HG02884 (cell line): ENCODE measurements at regions not wholly inside any gene's neighbourhood (a gene's known extent, or its start where the extent isn't known, plus 50 kb on each side); places are given as distances from the start of the nearest gene placed in this dataset.

ENCODE experiments used
- ATAC-seq: cut with Tn5 transposase; IDR thresholded peaks from one replicate; pipeline ENCODE4 v1.9.1; 2021; ENCODE audit warnings: mild to moderate bottlenecking, moderate library complexity; ENCODE audit not compliant: unreplicated experiment

DNA sequence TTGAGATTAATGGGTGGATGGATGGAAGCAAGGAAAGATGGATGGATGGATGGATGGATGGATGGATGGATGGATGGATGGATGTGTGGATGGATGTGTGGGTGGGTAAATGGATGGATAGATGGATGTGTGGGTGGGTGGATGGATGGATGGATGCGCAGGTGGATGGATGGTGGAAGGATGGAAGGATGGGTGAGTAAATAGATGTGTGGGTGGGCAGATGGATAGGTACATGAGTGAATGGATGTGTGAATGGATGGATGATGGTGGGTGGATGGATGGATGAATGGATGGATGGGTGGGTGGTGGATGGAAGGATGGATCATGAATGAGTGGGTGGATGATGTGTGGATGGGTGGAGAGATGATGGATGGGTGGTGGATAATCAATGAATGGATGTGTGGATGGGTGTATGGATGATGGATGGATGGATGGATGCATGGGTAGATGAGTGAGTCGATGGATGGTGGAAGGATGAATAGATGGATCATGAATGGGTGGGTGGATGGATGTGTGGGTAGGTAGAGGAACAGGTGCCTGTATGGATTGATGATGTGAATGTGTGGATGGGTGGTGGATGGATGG, 375.2 kb downstream of the BRD1 start:
- no peak for ATAC-seq

DNA sequence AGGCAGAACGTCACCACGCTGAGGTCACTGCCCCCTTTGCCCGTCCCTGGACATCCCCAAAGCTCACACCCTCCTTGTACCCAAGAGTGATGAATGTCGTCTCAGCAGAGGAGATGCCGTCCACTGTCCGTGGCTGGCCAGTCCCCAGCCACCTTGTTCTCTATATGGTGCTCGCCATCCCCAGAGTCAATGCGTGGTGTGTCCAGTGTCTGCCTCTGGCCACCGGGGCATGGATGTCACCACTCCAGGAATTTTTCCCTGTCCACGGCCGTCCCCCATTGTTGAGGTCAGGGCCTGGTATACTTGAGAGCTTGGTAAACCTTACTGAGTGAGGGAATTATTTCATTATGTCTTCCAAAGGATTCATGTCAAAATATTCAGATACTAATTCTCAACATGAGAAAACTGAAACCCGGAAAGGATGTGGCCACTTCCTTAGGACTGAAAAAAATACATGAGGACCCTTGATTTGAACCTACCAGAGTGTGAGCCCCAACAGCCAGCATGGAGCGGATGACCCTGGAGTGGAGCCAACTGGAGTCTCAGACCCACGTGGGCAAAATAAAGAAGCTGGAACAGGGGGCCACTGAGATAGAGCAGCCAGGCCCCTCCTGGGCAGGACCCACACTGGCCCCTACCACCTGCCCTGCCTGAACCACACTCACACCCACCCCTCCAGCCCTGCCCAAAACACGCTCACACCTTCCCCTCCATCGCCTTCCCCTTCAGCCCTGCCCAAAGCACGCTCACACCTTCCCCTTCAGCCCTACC, 376.4 kb downstream of the BRD1 start:
- no peak for ATAC-seq

DNA sequence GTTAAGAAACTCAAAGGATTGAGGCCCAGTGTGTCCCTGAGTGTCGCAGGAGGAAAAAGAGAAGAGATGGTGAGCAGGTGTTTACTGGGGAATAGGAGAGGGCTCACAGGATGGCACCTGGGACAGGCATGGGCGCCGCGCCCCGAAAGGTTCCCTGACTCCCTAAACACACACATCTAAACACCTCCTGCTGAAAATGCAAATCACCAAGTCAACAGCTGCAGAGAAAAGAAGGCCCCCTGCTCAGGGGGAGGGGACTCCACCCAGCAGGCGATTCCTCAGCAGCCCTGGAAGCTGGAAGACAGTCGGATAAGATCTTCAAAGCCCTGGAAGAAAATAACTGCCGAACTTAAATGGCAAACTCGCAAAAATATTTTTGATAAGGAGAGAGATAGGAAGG, 377.2 kb downstream of the BRD1 start:
- no peak for ATAC-seq

DNA sequence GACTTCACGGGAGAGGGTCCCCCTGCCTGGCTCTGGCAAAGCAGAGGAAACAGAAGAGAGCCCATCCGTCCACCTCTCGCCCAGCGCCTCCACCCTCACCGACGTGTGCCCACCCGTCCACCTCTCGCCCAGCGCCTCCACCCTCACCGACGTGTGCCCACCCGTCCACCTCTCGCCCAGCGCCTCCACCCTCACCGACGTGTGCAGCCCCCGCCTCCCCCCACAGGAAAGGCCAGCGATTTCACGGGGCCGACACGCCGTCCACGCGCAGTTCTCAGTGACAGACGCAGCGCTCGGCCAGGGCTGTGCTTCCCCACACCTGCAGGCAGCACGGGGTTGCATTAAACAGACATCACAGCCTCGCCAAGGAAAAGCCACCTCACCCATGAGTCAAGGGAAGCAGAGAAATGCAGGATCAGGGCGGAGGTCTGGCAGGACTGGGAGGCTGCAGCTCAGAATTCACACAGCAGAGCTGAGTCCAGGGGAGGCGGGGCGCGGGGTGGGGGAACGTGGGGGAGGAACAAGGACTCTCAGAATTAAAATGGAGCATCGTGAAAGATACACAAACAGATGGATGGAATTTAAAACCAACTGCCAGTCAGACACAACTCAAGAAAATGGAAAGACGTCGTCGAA, 377.7 kb downstream of the BRD1 start:
- no peak for ATAC-seq

DNA sequence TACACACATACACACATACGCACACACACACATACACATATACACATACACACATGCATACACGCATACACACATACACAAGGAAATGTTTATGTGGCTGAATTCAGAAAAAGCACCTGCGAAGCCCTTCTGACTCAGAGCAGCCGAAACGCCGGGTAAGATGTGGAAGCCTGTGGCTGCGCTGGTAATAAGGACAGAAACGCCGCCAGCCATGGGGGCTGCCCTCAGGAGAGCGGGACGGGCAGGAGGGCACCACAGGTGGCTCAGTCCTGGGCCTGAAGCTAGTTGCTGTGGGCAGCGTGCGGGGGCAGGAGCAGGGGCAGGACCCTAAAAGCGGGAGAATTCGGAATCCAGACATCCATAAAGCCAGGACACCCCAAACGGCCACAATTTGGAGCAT, 378.3 kb downstream of the BRD1 start:
- no peak for ATAC-seq

DNA sequence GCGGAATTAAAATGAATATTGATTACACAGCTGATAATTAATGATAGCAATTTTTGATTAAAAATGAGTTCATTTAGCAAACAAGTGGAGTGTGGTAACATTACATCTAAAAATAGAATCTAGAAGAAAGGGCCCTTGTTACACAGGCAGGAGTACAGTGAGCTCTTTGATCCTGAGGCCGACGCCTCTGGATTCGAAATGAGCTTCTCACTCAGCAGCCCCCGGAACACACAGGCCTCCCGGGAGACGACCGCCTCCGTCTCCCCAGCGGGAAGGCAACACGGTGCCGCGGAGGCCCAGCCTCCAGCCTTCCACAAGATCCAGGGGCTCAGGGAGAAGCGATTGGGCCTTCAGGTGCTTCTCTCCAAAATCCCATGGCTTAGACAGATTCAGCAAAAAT, 379.1 kb downstream of the BRD1 start:
- ATAC-seq = no peak

DNA sequence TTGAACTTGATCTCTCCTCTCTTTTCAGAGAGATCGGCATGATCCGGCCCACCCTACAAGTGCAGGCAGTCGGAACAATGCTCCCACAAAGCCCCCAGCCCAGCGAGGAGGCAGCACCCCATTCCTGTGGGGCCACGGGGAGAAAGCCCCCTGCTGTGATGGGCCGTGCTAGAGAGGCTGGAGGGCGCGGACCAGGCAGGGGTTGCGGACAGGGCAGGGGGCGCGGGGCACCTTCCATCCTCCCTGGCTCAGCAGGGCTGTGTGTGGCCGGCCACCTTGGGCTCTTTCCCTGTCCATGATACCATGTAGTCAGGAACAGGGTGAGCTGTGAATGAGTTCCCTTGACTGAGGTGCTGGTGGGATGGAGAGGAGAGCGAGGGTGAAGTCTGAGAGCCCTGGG, 379.8 kb downstream of the BRD1 start:
- ATAC-seq = no peak

DNA sequence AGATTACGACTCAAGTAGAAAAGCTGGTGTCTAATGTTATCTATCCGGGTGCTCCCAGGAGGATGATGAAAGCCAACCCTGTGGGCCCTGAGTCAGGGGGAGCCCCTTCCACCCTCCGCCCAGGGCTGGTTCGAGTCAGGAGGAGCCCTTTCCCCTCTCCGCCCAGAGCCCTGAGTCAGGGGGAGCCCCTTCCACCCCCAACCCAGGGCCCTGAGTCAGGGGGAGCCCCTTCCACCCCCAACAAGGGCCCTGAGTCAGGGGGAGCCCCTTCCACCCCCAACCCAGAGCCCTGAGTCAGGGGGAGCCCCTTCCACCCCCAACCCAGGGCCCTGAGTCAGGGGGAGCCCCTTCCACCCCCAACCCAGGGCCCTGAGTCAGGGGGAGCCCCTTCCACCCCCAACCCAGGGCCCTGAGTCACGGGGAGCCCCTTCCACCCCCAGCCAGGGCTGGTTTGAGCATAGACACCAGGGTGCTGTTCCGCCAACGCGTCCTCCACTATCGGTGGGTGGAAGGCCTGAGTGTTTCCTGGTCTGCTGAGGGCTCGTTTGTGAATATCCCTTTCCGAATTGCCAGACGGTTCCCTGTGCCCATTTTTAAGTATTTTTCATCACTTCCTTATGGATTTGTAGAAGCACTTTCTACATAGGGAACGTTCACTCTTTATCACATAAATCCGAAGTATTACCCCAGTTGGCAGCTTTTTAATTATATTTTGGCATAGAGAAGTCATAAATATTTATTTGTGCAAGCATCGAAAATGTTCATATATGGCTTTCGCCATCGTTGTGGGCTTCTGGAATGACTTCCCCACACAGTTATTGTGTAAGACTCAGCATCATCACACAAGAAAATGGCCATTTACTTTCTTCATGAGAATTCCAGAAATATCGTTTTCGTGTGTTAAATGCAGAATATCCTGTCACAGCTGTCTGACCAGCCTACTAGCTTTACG, 380.6 kb downstream of the BRD1 start:
- no peak for ATAC-seq

DNA sequence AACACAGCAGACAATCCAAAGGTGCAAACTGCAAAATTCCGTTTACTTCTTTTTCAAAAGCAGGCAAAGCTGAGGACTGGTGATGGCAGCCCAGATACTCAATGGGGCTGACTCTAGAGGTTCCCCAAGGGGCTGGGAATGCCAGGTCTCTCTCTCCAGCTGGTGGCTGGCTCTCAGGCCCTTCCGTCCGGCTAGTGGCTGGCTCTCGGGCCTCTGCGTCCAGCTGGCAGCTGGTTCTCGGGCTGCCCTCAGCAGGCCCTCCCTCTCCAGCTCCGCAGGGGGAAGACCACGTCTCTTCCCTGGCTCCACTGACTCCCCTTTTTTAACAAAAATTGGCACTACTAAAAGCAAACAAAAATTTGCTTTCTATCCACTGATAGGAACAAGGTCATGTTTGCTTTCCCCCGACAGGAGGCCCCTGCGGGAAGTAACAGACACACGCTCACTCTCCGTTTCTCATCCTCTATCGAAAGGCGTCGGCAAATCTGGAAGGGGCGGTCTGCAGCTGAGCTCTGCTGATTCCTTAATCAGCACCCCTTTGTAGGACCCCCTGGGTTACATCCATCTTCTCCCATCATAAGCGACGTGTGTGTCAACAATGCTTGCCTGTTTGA, 381.4 kb downstream of the BRD1 start:
- no peak for ATAC-seq

DNA sequence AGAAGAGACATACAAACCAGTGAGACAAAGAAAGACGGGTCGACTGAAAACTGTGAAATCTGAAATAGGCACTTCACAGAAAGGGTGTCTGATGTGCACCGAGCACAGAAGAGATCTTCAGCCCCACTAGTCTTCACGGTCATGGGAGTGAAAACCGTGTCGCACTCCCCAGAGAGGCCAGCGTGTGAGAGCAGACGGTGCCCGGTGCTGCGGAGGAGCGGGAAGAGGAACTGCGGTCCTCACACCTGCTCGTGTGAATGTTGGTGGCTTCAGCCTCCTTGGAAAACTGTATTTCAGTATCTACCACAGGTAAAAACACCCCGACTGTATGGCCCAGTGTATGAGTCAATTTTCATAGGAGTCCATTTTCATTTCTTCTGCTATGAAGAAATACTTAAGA, 382.9 kb downstream of the BRD1 start:
- ATAC-seq = no peak

DNA sequence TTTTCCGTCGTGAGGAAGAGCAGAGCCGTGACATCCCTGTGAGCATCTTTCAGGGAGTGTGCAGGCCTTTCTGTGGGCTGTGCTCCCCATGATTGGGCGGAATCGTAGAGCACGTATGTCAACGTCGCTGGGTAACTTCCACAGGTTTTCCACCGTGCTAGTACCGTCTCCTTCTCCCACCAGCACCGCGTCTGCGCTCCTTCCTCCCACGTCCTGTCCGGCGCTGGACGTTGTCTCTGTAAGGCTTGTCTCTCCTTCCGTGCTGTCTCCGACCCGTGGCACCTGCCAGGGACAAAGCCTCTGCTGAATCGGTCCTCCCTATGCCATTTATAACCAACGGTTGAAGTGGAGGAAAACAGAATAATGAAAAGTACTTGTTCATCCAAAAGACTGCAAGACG, 386.7 kb downstream of the BRD1 start:
- no peak for ATAC-seq

DNA sequence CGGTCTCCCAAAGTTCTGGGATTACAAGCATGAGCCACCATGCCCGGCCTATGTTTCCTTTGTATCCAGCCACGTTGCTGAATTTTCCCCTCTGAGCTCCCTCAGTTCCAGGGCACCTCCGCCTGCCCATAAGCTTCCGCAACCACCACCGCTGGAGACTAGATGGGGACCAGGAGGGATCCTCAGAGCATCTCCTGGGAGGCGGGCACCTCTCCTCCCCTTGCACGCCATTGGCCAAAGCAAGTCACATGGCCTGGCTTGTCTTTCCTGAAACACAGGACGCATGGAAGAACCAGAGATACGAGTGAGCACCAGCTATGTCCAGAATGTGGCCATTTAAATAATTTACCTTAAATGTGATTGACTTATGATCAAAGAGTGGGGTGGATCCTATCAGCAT, 388.3 kb downstream of the BRD1 start:
- ATAC-seq = no peak

DNA sequence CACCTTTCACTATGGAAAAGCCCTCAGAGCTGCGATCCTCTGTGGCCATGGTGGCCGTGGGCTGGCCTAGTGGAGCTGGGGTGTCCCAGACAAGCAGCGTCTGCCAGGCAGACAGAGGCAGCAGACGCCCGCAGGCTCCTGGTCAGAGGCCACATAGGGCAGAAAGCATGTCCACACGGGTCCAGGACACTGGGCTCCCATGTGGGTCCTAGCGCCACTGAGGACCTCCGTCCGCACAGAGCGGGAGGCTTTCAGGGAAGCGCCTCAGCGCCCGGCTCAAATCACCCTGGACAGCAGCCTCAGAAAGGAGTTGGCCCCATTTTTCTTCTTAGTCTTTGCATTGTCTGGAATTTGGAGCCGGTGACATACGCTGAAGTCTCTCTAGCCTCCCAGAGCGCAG, 389.7 kb downstream of the BRD1 start:
- no peak for ATAC-seq

DNA sequence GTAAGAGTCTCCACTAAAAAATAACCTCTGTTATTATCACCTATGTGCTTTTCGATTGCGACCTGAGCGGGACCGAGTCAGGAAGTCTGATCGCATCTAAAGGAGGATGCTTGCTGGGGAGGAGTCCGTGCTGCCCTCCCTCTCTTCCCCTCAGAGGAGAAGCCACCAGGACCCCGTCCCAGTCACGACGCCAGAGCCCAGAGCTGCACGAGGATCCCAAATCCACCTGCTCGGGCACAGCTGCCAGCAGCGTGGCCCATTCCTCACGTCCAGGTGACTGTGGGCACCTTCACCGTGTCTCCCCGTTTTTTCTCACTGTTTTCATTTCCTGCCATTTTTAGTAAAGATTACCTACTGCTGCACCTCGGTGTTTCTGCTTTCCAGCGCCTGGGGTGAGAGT, 390.3 kb downstream of the BRD1 start:
- no peak for ATAC-seq

DNA sequence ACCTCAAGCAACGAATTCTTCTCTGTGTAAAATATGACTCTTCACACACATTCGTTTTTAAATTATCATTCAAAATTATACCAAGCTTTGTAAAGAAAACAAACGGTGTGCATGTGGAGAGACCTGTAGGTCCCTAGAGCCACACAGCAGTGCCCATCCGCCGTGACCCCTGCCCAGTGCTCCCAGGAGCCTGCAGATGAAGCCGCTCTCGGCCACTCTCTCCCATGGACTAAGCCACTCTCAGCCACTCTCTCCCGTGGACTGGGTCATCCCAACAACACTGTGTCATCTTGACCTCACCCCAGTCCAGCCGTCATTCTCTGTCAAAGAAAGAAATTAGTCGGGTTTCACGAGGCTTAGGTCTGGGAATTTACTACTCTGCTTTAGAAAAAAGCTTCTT, 391.6 kb downstream of the BRD1 start:
- ATAC-seq = no peak

DNA sequence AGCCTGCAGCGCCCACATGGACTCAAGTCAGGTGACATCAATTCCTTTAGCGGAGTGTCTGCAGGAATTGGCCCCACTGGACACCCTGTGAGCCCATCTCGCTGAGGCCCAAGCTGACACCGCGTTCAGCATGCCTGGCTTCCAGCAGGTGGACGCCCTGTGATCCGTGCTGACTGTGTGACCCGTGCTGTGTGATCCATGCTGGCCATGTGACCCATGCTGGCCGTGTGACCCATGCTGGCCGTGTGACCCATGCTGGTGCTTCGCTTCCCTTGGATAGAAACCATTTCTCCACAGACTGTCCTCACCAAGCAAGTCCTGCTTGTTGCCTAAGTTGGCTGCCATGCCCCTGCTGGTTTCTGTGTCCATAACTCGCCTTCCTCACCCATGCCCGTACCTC, 392.1 kb downstream of the BRD1 start:
- ATAC-seq = no peak

DNA sequence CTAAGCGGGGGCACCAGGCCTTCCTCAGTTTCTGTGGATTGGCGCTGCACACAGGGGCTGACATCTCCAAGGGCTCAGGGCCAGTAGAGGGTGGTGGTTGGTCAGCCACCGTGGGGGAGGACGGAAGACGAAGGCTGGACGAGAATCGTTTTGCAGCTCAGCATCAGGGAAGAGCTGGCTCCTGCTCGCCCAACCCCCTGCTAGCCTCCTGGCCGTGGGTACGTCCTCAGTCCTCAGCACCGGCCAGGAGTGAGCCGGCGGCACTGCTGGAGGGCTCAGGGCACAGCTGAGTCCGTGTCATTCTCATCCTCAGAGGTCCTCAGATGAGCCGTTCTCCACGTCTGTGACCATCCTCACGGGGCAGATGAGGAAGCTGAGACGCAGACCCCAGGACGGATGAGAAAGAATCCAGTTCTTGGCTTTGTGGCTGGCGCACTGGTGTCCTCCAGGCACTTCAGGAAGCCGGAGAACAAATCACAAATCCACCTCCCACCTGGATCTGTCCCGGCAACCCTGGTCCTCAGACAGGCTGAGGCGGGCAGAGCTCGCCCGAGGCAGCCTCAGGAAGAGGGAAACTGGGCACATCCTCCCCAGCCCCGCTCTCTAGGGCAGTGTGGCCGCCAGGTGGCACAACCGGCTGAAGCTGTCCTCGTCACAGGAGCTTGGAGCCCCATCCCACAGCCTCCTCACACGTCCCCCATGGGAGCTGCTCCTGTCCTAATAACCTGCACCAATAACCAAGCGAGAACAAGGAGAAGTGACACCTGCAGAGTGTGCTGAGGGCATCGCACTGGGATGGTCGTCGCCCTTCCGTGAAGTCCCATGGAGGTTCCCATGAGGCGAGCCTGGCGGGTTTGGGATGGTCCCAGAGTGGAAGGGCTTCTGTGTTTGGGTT, 393.7 kb downstream of the BRD1 start:
- no peak for ATAC-seq

DNA sequence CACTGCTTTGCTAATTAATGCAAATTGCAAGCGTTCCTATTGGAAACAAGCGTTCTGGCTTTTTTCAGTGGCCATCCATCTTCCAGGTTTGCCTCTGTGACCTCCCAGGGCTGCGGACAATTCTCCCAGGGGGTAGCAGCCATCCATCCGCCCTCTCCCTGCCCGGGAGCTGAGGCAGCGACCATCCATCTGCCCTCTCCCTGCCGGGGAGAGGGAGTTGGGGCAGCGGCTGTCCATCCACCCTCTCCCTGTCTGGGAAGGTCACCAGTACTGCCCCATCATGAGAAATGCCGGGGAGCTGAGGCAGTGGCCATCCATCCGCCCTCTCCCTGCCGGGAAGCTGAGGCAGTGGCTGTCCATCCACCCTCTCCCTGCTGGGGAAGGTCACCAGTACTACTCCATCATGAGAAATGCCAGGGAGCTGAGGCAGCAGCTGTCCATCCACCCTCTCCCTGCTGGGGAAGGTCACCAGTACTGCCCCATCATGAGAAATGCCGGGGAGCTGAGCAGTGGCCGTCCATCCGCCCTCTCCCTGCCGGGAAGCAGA, 394.7 kb downstream of the BRD1 start:
- no peak for ATAC-seq

DNA sequence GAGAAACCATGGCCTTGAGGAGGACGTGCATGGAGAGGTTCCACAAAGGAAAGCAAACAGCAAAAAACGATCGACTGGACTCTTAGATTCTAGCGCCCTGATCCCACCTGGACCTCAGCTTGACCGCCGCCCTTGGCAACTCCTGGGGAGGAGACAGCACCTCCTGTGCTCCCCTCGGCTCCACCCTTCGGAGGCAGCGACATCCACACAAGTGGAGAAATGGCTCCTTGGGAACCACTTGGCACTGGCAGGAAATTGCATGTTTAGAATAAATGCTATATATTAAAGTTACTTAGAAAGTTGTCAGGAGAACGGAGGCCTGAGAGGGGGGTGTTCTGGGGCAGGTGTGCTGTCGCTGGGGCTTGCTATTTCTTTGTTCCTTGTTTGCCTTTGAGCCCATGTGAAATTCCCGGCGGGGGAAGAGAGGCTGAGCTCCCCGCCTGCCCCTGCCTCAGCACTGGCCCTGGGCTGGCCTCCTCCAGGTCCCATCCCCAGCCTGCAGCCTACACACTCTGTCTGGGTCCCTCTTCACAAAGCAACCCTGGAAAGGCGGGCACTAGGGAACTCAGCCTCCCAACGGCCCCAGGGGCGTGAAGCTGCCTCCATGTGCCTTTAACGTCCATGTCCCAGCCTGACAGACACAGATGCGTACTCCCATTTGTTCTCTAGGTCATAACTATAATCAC, 395.3 kb downstream of the BRD1 start:
- ATAC-seq = no peak
